ENCODE measurements at regions not wholly inside any gene's neighbourhood (a gene's known extent, or its start where the extent isn't known, plus 50 kb on each side); places are given as distances from the start of the nearest gene placed in this dataset.

GRCh38 chr10:128377364-128377987 is 251.3 kb upstream of the MKI67 start:
- TF ChIP-seq CLOCK (CRISPR knock-in tag; IDR thresholded peaks at IDR 0.05; ENCODE audit: borderline replicate concordance) (no peak), MAFF (IDR thresholded peaks at IDR 0.05; ENCODE audit: low read length) (no peak)

All from K562 (cell line).